SK-N-SH treated with all-trans-retinoic acid at 6 μM for 48 hours (cell line): ENCODE measurements at regions not wholly inside any gene's neighbourhood (a gene's known extent, or its start where the extent isn't known, plus 50 kb on each side); places are given as distances from the start of the nearest gene placed in this dataset.

Source experiments
- ATAC-seq: fragments of 200-7000 bp; cut with Tn5 transposase; 3 replicates; pipeline ENCODE4 v1.9.1; 2020; ENCODE audit warnings: mild to moderate bottlenecking, moderate library complexity
- ARNTL ChIP-seq: fragments of 450-650 bp; formaldehyde crosslinking; IDR thresholded peaks from 2 replicates; pipeline ENCODE4 v1.5.0; 2020; ENCODE audit warnings: low read depth, mild to moderate bottlenecking, moderate library complexity, borderline replicate concordance
- BACH2 ChIP-seq: fragments of 250-450 bp; sonication (Bioruptor Pico); IDR thresholded peaks from 2 replicates; pipeline ENCODE4 v1.9.0; 2021; ENCODE audit warnings: mild to moderate bottlenecking, borderline replicate concordance
- CSDC2 ChIP-seq: fragments of 250-450 bp; sonication (Bioruptor Pico); IDR thresholded peaks from 2 replicates; pipeline ENCODE4 v1.5.0; 2020; ENCODE audit warnings: mild to moderate bottlenecking, moderate library complexity
- ESRRG ChIP-seq: fragments of 250-450 bp; sonication (Bioruptor Pico); IDR thresholded peaks from 2 replicates; pipeline ENCODE4 v1.6.1; 2021; ENCODE audit warnings: mild to moderate bottlenecking
- GLIS3 ChIP-seq: fragments of 250-450 bp; sonication (Bioruptor Pico); IDR thresholded peaks from 2 replicates; pipeline ENCODE4 v1.5.0; 2020; ENCODE audit warnings: mild to moderate bottlenecking, moderate library complexity
- OSR1 ChIP-seq: fragments of 250-450 bp; sonication (Bioruptor Pico); IDR thresholded peaks from 2 replicates; pipeline ENCODE4 v1.8.0; 2022; ENCODE audit warnings: moderate library complexity, mild to moderate bottlenecking, inconsistent platforms
- PPARA ChIP-seq: fragments of 250-450 bp; sonication (Bioruptor Pico); IDR thresholded peaks from 2 replicates; pipeline ENCODE4 v1.5.0; 2020; ENCODE audit warnings: mild to moderate bottlenecking, borderline replicate concordance
- RARB ChIP-seq: fragments of 250-450 bp; sonication (Bioruptor Pico); IDR thresholded peaks from 2 replicates; pipeline ENCODE4 v1.8.0; 2021; ENCODE audit warnings: mild to moderate bottlenecking, moderate library complexity
- SNAI2 ChIP-seq: fragments of 250-450 bp; sonication (Bioruptor Pico); IDR thresholded peaks from 2 replicates; pipeline ENCODE4 v1.5.0; 2020; ENCODE audit warnings: mild to moderate bottlenecking, moderate library complexity
- TCF4 ChIP-seq: fragments of 250-450 bp; sonication (Bioruptor Pico); IDR thresholded peaks from 2 replicates; pipeline ENCODE4 v1.8.0; 2021; ENCODE audit warnings: mild to moderate bottlenecking, moderate library complexity, borderline replicate concordance
- ZC3H10 ChIP-seq: fragments of 250-450 bp; sonication (Bioruptor Pico); IDR thresholded peaks from 2 replicates; pipeline ENCODE4 v1.5.1; 2021; ENCODE audit warnings: mild to moderate bottlenecking, moderate library complexity
- ZFP3 ChIP-seq: fragments of 250-450 bp; sonication (Bioruptor Pico); IDR thresholded peaks from 2 replicates; pipeline ENCODE4 v1.5.0; 2020; ENCODE audit warnings: mild to moderate bottlenecking, moderate library complexity
- ZFP30 ChIP-seq: fragments of 450-650 bp; formaldehyde crosslinking; IDR thresholded peaks from 2 replicates; pipeline ENCODE4 v1.5.0; 2022; ENCODE audit warnings: mild to moderate bottlenecking, moderate library complexity
- ZNF565 ChIP-seq: fragments of 450-650 bp; formaldehyde crosslinking; conservative IDR thresholded peaks from 2 replicates; pipeline ENCODE4 v1.5.0; 2020; ENCODE audit warnings: low read depth, mild to moderate bottlenecking, moderate library complexity
- ZNF70 ChIP-seq: fragments of 450-650 bp; formaldehyde crosslinking; IDR thresholded peaks from 2 replicates; pipeline ENCODE4 v1.5.0; 2020; ENCODE audit warnings: mild to moderate bottlenecking, moderate library complexity
- ZNF8 ChIP-seq: fragments of 450-650 bp; formaldehyde crosslinking; IDR thresholded peaks from 2 replicates; pipeline ENCODE4 v1.5.0; 2020; ENCODE audit warnings: mild to moderate bottlenecking, moderate library complexity
- TF ChIP-seq, protein P1 (sequence below): fragments of 250-450 bp; sonication (Bioruptor Pico); IDR thresholded peaks from 2 replicates; pipeline ENCODE4 v1.5.0; 2020; ENCODE audit warnings: mild to moderate bottlenecking, moderate library complexity
- TF ChIP-seq, protein P2 (sequence below): fragments of 250-450 bp; sonication (Bioruptor Pico); IDR thresholded peaks from 2 replicates; pipeline ENCODE4 v1.5.1; 2021; ENCODE audit warnings: mild to moderate bottlenecking, moderate library complexity
- TF ChIP-seq, protein P3 (sequence below): fragments of 250-450 bp; sonication (Bioruptor Pico); IDR thresholded peaks from 2 replicates; pipeline ENCODE4 v1.8.0; 2021; ENCODE audit warnings: low read depth, mild to moderate bottlenecking, moderate library complexity, borderline replicate concordance
- TF ChIP-seq, protein P4 (sequence below): fragments of 250-450 bp; sonication (Bioruptor Pico); IDR thresholded peaks from 2 replicates; pipeline ENCODE4 v1.8.0; 2020; ENCODE audit warnings: mild to moderate bottlenecking, moderate library complexity, borderline replicate concordance

DNA sequence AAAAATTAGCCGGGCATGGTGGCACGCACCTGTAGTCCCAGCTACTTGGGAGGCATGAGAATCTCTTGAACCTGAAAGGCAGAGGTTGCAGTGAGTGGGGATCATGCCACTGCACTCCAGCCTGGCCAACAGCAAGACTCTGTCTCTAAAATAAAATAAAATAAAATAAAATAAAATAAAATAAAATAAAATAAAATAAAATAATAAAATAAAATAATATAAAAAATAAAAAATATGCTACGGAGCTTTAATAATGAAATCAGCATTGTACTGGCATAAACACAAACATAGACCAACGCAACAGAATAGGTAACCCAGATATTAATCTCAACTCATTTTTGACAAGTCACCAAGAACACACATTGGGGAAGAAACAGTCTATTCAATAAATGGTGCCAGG lies 973.4 kb upstream of the SOX11 start (continued):
- TF ChIP-seq, protein P1, sequence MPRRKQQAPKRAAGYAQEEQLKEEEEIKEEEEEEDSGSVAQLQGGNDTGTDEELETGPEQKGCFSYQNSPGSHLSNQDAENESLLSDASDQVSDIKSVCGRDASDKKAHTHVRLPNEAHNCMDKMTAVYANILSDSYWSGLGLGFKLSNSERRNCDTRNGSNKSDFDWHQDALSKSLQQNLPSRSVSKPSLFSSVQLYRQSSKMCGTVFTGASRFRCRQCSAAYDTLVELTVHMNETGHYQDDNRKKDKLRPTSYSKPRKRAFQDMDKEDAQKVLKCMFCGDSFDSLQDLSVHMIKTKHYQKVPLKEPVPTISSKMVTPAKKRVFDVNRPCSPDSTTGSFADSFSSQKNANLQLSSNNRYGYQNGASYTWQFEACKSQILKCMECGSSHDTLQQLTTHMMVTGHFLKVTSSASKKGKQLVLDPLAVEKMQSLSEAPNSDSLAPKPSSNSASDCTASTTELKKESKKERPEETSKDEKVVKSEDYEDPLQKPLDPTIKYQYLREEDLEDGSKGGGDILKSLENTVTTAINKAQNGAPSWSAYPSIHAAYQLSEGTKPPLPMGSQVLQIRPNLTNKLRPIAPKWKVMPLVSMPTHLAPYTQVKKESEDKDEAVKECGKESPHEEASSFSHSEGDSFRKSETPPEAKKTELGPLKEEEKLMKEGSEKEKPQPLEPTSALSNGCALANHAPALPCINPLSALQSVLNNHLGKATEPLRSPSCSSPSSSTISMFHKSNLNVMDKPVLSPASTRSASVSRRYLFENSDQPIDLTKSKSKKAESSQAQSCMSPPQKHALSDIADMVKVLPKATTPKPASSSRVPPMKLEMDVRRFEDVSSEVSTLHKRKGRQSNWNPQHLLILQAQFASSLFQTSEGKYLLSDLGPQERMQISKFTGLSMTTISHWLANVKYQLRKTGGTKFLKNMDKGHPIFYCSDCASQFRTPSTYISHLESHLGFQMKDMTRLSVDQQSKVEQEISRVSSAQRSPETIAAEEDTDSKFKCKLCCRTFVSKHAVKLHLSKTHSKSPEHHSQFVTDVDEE: no peak
- TF ChIP-seq ARNTL: no peak
- no peak for TF ChIP-seq BACH2 (CRISPR knock-in tag)
- TF ChIP-seq RARB: no peak
- TF ChIP-seq ZNF8: no peak
- no peak for TF ChIP-seq GLIS3
- no peak for TF ChIP-seq TCF4 (CRISPR knock-in tag)

DNA sequence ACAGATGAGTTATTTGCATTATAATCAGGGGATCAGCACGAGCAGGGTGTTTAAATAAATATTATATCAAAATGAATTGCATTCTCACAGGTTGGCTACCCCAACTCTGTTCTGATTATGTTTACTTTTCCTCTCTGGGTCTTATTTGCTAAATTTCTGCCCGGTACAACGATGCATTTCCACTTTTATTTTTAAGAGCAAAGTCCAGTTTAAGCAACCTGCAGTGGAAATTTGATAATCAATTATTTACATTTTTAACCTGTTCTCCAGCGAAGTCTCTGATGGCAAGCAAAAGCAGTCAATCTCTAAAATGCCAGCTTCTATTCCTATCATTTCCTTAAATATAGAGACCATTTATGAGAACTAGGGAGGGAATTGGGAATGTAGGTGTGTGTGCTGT lies 966.6 kb upstream of the SOX11 start:
- no peak for ATAC-seq
- TF ChIP-seq, protein P1: no peak
- TF ChIP-seq, protein P2, sequence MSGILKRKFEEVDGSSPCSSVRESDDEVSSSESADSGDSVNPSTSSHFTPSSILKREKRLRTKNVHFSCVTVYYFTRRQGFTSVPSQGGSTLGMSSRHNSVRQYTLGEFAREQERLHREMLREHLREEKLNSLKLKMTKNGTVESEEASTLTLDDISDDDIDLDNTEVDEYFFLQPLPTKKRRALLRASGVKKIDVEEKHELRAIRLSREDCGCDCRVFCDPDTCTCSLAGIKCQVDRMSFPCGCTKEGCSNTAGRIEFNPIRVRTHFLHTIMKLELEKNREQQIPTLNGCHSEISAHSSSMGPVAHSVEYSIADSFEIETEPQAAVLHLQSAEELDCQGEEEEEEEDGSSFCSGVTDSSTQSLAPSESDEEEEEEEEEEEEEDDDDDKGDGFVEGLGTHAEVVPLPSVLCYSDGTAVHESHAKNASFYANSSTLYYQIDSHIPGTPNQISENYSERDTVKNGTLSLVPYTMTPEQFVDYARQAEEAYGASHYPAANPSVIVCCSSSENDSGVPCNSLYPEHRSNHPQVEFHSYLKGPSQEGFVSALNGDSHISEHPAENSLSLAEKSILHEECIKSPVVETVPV (CRISPR knock-in tag): no peak
- no peak for TF ChIP-seq RARB
- no peak for TF ChIP-seq ARNTL
- TF ChIP-seq ESRRG: no peak
- TF ChIP-seq ZFP3: no peak
- TF ChIP-seq PPARA (CRISPR knock-in tag): no peak
- no peak for TF ChIP-seq TCF4 (CRISPR knock-in tag)
- TF ChIP-seq ZNF70: no peak
- no peak for TF ChIP-seq GLIS3
- TF ChIP-seq, protein P3, sequence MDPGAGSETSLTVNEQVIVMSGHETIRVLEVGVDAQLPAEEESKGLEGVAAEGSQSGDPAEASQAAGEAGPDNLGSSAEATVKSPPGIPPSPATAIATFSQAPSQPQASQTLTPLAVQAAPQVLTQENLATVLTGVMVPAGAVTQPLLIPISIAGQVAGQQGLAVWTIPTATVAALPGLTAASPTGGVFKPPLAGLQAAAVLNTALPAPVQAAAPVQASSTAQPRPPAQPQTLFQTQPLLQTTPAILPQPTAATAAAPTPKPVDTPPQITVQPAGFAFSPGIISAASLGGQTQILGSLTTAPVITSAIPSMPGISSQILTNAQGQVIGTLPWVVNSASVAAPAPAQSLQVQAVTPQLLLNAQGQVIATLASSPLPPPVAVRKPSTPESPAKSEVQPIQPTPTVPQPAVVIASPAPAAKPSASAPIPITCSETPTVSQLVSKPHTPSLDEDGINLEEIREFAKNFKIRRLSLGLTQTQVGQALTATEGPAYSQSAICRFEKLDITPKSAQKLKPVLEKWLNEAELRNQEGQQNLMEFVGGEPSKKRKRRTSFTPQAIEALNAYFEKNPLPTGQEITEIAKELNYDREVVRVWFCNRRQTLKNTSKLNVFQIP: no peak
- no peak for TF ChIP-seq ZC3H10
- TF ChIP-seq, protein P4, sequence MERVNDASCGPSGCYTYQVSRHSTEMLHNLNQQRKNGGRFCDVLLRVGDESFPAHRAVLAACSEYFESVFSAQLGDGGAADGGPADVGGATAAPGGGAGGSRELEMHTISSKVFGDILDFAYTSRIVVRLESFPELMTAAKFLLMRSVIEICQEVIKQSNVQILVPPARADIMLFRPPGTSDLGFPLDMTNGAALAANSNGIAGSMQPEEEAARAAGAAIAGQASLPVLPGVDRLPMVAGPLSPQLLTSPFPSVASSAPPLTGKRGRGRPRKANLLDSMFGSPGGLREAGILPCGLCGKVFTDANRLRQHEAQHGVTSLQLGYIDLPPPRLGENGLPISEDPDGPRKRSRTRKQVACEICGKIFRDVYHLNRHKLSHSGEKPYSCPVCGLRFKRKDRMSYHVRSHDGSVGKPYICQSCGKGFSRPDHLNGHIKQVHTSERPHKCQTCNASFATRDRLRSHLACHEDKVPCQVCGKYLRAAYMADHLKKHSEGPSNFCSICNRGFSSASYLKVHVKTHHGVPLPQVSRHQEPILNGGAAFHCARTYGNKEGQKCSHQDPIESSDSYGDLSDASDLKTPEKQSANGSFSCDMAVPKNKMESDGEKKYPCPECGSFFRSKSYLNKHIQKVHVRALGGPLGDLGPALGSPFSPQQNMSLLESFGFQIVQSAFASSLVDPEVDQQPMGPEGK (CRISPR knock-in tag): no peak
- no peak for TF ChIP-seq OSR1 (CRISPR knock-in tag)
- no peak for TF ChIP-seq ZFP30 (CRISPR knock-in tag)
- TF ChIP-seq CSDC2 (CRISPR knock-in tag): no peak

DNA sequence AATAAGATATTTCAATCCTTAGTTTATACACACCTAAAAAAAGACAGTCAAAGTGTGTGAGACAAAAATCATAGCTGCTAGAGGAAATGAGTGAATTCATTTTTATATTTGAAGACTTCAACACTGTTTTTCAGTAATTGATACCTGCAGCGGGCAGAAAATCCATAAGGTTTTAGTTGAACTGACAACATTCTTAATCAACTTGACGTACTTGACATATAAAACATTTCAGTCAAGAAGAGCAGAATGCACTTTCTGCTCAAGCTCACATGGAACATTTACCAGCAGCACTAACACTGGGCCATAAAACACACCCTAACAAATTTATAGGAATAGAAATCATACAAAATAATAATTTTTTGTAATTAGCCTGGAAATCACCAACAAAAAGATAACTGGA lies 959.6 kb upstream of the SOX11 start:
- ATAC-seq: no peak
- TF ChIP-seq, protein P3: no peak
- no peak for TF ChIP-seq RARB
- TF ChIP-seq SNAI2: no peak
- TF ChIP-seq, protein P2 (CRISPR knock-in tag): no peak
- no peak for TF ChIP-seq ZNF565 (CRISPR knock-in tag)
- TF ChIP-seq ARNTL: no peak
- TF ChIP-seq CSDC2 (CRISPR knock-in tag): no peak
- TF ChIP-seq, protein P4 (CRISPR knock-in tag): no peak
- TF ChIP-seq PPARA (CRISPR knock-in tag): no peak
- TF ChIP-seq GLIS3: no peak
- TF ChIP-seq ZNF8: no peak
- TF ChIP-seq TCF4 (CRISPR knock-in tag): no peak
